DND-41 (cell line): ENCODE measurements at regions not wholly inside any gene's neighbourhood (a gene's known extent, or its start where the extent isn't known, plus 50 kb on each side); places are given as distances from the start of the nearest gene placed in this dataset.

Experiments used
- ATAC-seq: fragments of 200-7000 bp; cut with Tn5 transposase; 3 replicates; pipeline ENCODE4 v1.9.1; 2021; ENCODE audit warnings: low read depth; ENCODE audit not compliant: insufficient read depth
- DNase-seq: peaks from one replicate; pipeline ENCODE4 v3.0.0-alpha.2; 2020
- H2AFZ ChIP-seq: 2 replicates; pipeline ENCODE4 v1.6.0; 2012; ENCODE audit warnings: low read depth, low read length
- H3K27ac ChIP-seq: 2 replicates; pipeline ENCODE4 v1.5.1; 2012; ENCODE audit warnings: low read length, inconsistent platforms
- H3K27me3 ChIP-seq: fragments of 200-600 bp; sonication (generic); 2 replicates; pipeline ENCODE4 v1.6.0; 2012; ENCODE audit warnings: low read length, mild to moderate bottlenecking, inconsistent platforms; ENCODE audit not compliant: insufficient read depth, poor library complexity
- H3K36me3 ChIP-seq: 2 replicates; pipeline ENCODE4 v1.5.1; 2012; ENCODE audit warnings: low read length, inconsistent platforms; ENCODE audit not compliant: insufficient read depth
- H3K4me1 ChIP-seq: 2 replicates; pipeline ENCODE4 v1.5.1; 2012; ENCODE audit warnings: mild to moderate bottlenecking, low read length; ENCODE audit not compliant: insufficient read depth
- H3K4me2 ChIP-seq: 2 replicates; pipeline ENCODE4 v1.6.0; 2012; ENCODE audit warnings: mild to moderate bottlenecking, moderate library complexity, low read length, inconsistent platforms; ENCODE audit not compliant: insufficient read depth
- H3K4me3 ChIP-seq, 2 experiments: fragments of 200-600 bp in 1 of 2; shearing (Covaris generic) in 1 of 2; 2 replicates each; pipeline ENCODE4 v1.5.1; 2012 to 2016; ENCODE audit warnings: inconsistent platforms in 2 of 2, low read length in 2 of 2, mild to moderate bottlenecking in 2 of 2, low read depth in 1 of 2, moderate library complexity in 1 of 2
- H3K79me2 ChIP-seq: 2 replicates; pipeline ENCODE4 v1.6.0; 2012; ENCODE audit warnings: low read length, inconsistent platforms; ENCODE audit not compliant: insufficient read depth
- H3K9ac ChIP-seq: 2 replicates; pipeline ENCODE4 v1.6.0; 2012; ENCODE audit warnings: low read depth, mild to moderate bottlenecking, inconsistent platforms, low read length, moderate library complexity
- H3K9me3 ChIP-seq: 2 replicates; pipeline ENCODE4 v1.5.1; 2012; ENCODE audit warnings: low read length, moderate library complexity, mild to moderate bottlenecking, inconsistent platforms; ENCODE audit not compliant: insufficient read depth, severe bottlenecking
- H4K20me1 ChIP-seq: 2 replicates; pipeline ENCODE4 v1.6.0; 2012; ENCODE audit warnings: low read length; ENCODE audit not compliant: insufficient read depth
- CTCF ChIP-seq: IDR thresholded peaks from 2 replicates; pipeline ENCODE4 v1.5.1; 2012; ENCODE audit warnings: borderline replicate concordance, low read length, moderate library complexity, mild to moderate bottlenecking; ENCODE audit not compliant: poor library complexity, severe bottlenecking; ENCODE audit errors: extremely low read depth
- EZH2 ChIP-seq: IDR thresholded peaks from 3 replicates; pipeline ENCODE4 v1.6.1; 2012; ENCODE audit warnings: borderline replicate concordance, low read depth, mild to moderate bottlenecking, moderate library complexity, low read length, inconsistent platforms; ENCODE audit not compliant: severe bottlenecking

- H3K9me3 ChIP-seq: no peaks in the 10 kb centered on the region
- ATAC-seq (no peak), DNase-seq (no peak)
- H3K36me3 ChIP-seq: no peaks in the 10 kb centered on the region
- no peaks in the 10 kb centered on the region for H3K27me3 ChIP-seq
- TF ChIP-seq EZH2: no peak
- TF ChIP-seq CTCF: no peak
- H3K4me3 ChIP-seq: no peak overlapping the region
- no peaks in the 10 kb centered on the region for H3K4me1 ChIP-seq
- H4K20me1 ChIP-seq: no peaks in the 10 kb centered on the region
- H3K79me2 ChIP-seq: no peaks in the 10 kb centered on the region
- H3K27ac ChIP-seq: no peak overlapping the region
- no peak overlapping the region for H2AFZ ChIP-seq
- no peak overlapping the region for H3K4me2 ChIP-seq
- no peak overlapping the region for H3K9ac ChIP-seq
These were observed 251.8 kb upstream of the TMEM72 start for GRCh38 chr10:44659320-44659719.

- no peak overlapping the region for H3K9ac ChIP-seq
- no peaks in the 10 kb centered on the region for H3K79me2 ChIP-seq
- H3K27ac ChIP-seq: no peak overlapping the region
- no peaks in the 10 kb centered on the region for H4K20me1 ChIP-seq
- TF ChIP-seq CTCF (no peak), EZH2 (no peak)
- DNase-seq (no peak), ATAC-seq (no peak)
- no peaks in the 10 kb centered on the region for H3K4me1 ChIP-seq
- H2AFZ ChIP-seq: no peak overlapping the region
- no peak overlapping the region for H3K4me2 ChIP-seq
- no peaks in the 10 kb centered on the region for H3K9me3 ChIP-seq
- H3K4me3 ChIP-seq: no peak overlapping the region
- H3K27me3 ChIP-seq: no peaks in the 10 kb centered on the region
- no peaks in the 10 kb centered on the region for H3K36me3 ChIP-seq
These were observed 250.9 kb upstream of the TMEM72 start for GRCh38 chr10:44660271-44660670.

- DNase-seq (no peak), ATAC-seq (no peak)
- Histone ChIP-seq H3K4me3 (no peak overlapping the region), H3K36me3 (no peaks in the 10 kb centered on the region), H4K20me1 (no peaks in the 10 kb centered on the region), H3K9me3 (no peaks in the 10 kb centered on the region), H3K27me3 (no peaks in the 10 kb centered on the region), H3K79me2 (no peaks in the 10 kb centered on the region), H3K4me2 (no peak overlapping the region), H2AFZ (no peak overlapping the region), H3K27ac (no peak overlapping the region), H3K9ac (no peak overlapping the region), H3K4me1 (no peaks in the 10 kb centered on the region)
- no peak for TF ChIP-seq EZH2
- TF ChIP-seq CTCF: no peak
These were observed 249.1 kb upstream of the TMEM72 start for GRCh38 chr10:44662051-44662450.

- H3K27ac ChIP-seq: no peak overlapping the region
- TF ChIP-seq EZH2: no peak
- TF ChIP-seq CTCF: no peak
- no peak for ATAC-seq
These were observed 242.8 kb upstream of the TMEM72 start for GRCh38 chr10:44668336-44668735.

More at GRCh38 chr10:44668336-44668735, 242.8 kb upstream of the TMEM72 start:
- no peak for DNase-seq
- Histone ChIP-seq H4K20me1 (no peaks in the 10 kb centered on the region), H3K27me3 (no peaks in the 10 kb centered on the region), H3K36me3 (no peaks in the 10 kb centered on the region), H3K9me3 (no peaks in the 10 kb centered on the region), H3K79me2 (no peaks in the 10 kb centered on the region), H3K4me2 (no peak overlapping the region), H2AFZ (no peak overlapping the region), H3K4me3 (no peak overlapping the region), H3K4me1 (no peaks in the 10 kb centered on the region), H3K9ac (no peak overlapping the region)
